ENCODE measurements at regions not wholly inside any gene's neighbourhood (a gene's known extent, or its start where the extent isn't known, plus 50 kb on each side); places are given as distances from the start of the nearest gene placed in this dataset.
"Not testable (repeated sequence)": the region's sequence is repeated elsewhere in the genome, so short reads cannot be mapped to it uniquely, and the experiment has no call there.

DNA sequence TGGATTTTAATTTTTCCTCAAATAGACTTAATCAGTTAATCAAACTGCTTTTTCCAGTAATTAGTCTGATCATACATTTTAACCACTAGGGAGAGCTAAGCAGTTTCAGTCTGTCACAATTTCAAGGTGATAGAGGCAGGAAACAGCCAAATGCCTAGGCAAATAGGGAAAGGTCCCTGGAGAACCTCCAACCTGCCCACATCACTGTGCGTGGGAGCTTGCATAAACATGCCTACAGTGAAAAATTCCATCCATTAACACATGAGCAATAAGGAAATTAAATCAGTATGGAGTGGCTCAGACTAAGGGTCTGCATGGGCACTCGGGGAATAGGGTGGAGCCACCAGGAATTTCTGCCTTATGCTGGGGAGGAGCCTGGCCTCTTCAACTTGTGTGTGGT lies 74.6 kb downstream of the AASDHPPT start:
- DNase-seq (ENCODE audit: low read depth in 4 of 4, low spot score in 3 of 4), result no peak

DNA sequence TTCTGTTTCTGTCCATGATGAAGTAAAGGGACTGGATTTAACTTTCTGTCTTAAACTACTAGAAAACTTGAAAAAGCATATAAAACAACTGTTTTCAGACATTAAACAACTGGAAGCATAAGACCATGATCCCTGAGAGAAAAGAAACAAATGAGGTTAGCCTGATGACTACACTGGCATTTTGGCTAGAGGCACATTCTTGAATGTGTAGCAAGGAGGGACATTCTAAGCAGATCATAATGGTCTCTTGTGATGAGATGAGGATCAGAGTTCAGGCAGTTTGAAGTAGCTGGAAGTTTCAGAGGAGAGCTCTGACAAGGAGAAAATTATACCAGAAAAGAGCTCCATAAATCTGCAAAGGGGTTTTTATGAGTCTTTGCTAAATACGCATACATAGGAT lies 75.4 kb downstream of the AASDHPPT start:
- DNase-seq (ENCODE audit: low read depth in 4 of 4, low spot score in 3 of 4), result no peak

DNA sequence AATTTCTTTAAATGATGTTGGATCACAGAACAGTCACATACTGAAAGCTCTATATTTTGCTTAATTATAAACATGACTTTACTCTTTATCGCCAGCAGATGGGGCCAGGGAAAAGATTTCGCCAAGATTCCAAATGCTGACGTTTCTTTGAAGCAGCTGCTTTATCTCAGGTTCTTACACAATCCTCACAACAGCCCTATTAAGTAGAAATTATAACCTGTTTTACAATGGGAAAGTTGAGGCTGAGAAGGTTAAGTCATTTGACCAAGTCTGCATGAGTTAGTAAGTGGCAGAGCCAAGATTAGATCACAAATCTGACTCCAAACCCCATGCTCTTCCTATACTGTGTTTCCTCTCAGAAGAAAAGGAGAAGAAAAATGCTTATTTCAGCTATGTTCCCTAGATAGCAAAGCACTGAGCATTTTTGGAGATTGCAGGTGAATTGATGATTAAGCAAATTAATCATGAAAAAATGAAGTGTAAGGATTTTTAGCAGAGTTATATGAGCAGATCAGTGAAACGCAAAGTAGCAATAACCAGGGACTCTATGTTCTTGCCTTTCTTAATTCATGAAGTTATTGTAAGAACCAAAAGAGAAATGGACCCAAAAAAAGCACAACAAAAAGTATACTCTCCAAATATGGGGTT lies 79.0 kb downstream of the AASDHPPT start:
- peak; percentile 43 to 55 (median 52) for DNase-seq (ENCODE audit: low read depth in 4 of 4, low spot score in 3 of 4)

DNA sequence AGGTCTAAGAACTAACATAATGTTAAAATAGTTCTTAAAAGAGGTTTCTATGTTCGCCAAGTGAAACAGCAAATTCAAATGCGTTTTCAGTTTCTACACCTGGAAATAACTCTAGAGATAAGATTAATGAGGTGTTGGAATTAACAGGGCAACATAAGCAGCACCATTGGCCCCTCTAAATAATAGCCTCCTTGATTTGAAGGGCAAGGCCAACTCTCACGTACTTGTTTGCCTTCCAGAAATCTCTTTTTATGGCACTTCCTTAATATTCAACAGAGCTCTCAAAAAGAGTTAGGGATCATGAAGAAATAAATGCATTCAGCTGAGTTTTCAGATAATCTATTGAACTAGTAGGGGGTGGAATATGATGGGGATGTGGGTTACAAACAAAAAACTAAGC lies 80.9 kb downstream of the AASDHPPT start:
- no peak for DNase-seq (ENCODE audit: low read depth in 4 of 4, low spot score in 3 of 4)

DNA sequence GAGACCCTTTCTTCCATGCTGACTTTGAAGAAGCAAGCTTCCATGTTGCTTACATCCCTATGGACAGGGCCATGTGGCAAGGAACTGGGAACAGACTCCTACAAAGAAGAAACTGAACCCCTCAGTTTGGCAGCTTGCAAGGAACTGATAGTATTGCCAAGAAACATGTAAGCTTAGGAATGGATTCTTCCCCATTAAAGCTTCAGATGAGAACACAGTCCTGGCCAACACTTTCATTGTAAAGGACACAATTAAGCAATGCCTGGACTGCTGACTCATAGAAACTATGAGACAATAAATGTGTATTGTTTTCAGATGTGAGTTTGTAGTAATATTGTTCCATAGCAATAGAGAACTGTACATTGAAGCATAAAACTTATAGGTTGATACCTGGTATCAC lies 82.4 kb downstream of the AASDHPPT start:
- DNase-seq (ENCODE audit: low read depth in 4 of 4, low spot score in 3 of 4), result no peak

DNA sequence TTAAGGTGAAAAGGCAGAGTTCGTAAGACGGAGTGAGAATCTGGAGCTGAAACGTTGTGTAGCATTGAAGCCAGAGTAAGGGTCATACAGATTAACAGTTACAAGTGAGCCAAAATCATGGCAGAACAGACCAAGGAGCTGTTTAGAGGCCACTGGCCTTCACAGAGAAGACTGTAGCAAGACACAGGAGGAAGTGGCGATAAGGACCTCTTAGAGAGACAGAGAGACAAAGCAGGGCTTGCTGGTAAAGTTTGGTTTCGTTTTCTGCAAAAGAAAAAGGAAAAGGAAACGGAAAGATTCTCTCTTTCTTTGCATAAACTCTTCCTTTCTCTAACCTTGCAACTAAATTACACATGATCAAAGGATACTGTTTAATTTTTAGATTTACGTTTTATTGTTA lies 83.0 kb downstream of the AASDHPPT start:
- no peak for DNase-seq (ENCODE audit: low read depth in 4 of 4, low spot score in 3 of 4)

DNA sequence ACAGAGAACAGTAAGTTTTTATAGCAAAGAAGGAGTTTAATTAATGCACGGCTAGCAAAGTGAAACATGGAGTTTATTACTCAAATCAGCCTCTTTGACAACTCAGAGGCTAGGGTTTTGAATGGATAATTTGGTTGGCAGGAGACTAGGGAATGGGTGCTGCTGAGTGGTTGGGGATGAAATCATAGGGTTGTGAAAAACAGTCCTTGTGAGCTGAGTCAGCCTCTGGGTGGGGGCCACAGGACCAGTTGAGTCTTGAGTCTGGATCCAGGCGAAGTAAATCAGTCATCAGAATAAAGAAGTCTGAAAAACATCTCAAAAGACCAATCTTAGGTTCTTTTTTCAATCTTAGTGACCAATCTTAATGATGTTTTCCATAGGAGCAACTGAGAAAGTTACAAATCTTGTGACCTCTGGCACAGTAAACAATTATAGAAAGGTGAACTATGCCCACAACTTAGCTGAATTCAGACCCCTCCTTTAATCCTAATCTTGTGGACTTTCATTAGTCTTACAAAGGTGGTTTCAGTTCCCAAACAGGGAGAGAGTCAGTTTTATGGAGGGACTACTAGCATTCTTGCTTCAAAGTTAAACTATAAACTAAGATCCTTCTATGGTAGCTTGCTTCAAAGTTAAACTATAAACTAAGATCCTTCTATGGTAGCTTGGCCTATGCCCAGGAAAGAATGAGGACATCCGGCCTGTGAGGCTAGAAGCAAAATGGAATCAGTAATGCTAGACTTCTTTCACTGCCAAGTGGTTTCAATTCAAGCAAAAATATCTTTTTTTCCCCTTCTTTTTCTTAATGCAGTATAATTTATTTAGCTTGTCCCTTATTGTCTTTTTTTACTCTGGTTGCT lies 84.5 kb downstream of the AASDHPPT start:
- DNase-seq (ENCODE audit: low read depth in 4 of 4, low spot score in 3 of 4), result no peak

DNA sequence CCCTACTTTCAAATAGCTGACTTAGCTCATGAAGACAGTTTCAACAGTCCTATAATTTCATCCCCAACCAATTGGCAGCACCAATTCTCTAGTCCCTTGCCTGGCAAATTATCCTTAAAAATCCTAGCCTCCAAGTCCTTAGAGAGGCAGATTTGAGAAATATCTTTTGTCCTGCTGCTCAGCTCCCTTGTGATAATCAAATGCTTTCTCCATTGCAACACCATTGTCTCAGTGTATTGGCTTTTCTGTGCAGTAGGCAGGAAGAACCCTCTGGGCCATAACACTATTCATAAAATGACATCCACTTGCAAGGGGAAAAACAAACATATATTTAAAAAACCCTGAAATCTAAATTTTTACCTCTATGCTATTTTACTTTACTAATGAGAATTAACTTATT lies 89.6 kb downstream of the AASDHPPT start:
- no peak for DNase-seq (ENCODE audit: low read depth in 4 of 4, low spot score in 3 of 4)

DNA sequence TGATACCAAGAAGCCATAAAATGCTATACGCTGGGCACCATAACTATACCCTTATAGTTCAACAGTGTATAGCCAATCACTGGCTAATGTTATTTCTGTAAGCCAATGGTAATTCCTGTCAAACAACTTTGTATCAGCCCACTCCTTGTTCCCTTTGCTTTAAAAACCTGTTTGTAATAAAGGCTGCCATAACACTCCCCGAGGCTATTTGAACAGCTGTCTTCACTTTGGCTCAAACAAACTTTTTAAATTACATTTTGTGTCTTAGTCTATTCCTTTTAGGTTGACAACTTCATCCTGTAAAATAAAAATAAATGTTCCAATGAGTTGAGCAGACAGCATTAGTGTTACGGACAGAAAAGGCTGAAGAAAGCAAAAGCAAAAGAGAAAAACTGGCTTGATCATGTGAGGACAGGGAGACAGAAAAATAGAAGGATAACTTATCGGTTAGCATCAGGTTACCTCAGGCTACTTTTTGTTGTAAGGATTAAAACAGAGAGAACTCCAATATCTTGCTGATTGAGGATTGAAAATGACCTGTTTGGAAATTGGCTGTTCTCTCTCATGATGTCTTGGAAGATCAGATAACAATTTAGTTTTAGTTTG lies 95.0 kb downstream of the AASDHPPT start:
- DNase-seq (ENCODE audit: low read depth in 4 of 4, low spot score in 3 of 4), result no peak

DNA sequence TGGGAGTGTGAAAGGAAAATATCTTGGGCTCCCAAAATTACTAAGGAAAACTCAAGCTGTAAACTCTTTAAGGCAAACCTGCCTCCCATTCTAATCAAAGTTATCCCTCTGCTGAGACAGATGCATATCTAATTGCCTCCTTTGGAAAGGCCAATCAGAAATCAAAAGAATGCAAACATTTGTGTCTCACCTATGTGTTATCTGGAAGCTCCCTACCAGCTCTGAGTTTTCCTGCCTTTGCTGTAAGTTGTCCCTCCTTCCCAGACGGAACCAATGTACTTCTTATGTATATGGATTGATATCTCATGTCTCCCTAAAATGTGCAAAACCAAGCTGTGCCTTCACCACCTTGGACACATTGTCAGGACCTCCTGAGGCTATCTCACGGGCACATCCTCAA lies 95.8 kb downstream of the AASDHPPT start:
- no peak for DNase-seq (ENCODE audit: low read depth in 4 of 4, low spot score in 3 of 4)

DNA sequence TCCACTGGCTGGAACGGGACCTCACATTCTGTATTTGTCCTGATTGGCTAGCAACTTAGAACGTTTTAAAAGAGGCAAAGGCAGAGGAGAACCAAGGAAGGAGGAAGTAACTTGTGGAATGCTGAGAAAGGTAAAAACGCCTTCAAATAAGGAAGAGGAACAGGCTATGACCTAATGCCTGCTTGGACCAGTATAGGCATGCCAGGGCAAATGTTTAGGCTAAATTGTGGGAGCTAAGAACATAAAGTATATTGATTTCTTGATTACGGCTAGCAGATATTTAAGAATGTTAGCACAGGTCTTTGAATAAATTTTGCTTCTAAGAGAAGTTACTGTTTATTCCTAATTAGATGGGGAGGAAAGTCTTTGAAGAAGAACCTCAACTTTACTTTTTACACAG lies 96.5 kb downstream of the AASDHPPT start:
- DNase-seq (ENCODE audit: low read depth in 4 of 4, low spot score in 3 of 4), result not testable (repeated sequence)

DNA sequence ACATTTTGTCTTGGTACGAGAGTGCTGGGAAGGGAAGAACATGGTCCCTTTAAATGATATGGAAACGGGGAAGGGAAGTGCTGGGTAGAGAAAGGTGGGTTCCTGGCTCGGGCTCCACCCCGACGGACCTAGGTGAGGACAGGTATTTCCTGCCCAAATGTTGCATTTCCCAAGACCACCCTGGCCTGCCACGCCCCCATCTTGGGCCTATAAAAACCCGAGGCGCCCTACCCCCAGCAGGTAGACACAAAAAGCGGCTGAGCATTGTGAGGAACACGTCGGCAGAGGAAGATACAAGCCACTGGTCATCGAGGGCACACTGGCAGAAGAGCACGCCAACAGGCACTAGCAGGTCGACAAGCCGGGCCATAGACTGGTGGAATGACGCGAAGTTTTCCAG lies 99.4 kb downstream of the AASDHPPT start:
- no peak for DNase-seq (ENCODE audit: low read depth in 4 of 4, low spot score in 3 of 4)

DNA sequence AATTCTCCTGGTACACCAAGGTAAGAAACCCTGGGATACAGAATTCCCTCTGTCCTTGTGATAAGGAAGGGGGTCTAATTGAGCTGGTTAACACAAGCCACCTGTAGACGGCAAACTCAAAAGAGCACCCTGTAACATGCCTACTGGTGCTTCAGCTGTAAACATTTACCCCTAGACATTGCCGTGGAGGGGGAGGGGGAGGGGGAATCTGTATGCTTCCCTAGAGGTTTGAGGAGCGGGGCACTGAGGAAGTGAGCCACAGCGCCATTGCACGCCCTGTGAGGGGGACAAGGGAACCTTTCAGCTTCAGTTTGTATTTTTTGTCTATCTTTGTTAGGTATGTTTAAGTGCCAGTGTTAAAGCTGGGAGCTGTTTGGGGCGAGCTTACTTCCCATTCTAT lies 99.8 kb downstream of the AASDHPPT start:
- no peak for DNase-seq (ENCODE audit: low read depth in 4 of 4, low spot score in 3 of 4)

DNA sequence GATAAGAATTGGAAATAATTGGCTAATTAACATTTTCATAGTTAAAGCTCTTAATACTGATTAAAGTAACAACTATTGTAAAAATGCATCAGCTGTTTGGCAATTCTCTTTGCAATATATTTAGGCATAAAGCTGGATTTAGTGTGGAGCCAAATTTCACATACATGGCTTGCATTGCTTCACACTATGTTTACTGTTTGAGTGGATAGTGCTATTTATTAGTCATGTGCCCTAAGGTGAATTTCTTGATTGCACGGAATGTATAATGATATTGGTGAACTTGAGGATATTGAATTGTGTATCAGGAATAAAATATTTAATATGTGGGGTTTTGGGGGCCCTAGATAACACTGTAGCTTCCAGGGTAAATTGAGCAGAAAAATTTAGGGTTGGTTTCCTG lies 100.9 kb downstream of the AASDHPPT start:
- no peak for DNase-seq (ENCODE audit: low read depth in 4 of 4, low spot score in 3 of 4)

DNA sequence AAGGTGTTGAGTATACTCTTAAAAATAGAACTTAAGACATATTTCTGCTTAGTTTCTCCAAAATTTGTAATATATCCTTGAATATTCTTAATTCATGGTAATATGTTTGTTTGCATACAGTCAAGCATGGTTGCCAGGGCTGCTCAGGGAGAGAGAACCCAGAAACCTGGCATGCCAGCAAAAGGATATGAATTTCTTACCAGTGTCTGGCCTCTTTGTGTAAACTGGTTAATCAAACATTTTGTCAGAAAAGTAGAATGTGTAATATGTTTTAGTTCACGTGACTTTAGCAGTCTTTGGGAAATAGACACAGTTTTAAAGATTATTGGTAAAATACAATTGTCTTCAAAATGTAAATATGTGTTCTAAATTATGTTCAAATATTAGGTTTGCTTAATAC lies 101.6 kb downstream of the AASDHPPT start:
- no peak for DNase-seq (ENCODE audit: low read depth in 4 of 4, low spot score in 3 of 4)

DNA sequence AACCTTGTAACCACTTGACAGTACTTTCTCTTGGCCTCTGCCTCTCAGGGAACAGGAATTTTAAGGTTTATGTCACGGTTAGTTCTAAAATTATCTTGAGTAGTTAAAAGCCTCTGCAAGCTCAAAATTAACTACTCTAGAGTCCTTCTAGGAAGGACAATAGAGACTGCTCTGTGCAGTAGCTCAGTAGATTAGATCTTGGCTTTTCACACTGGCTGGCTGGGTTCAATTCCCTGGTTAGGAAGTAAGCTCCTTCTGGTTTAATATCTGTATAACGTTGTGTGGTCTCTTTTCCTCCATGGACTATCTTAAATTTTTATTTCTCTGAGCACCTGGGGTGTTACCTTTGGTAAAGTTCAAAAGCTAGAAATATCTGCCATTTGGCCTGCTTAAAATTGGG lies 109.2 kb downstream of the AASDHPPT start:
- no peak for DNase-seq (ENCODE audit: low read depth in 4 of 4, low spot score in 3 of 4)

DNA sequence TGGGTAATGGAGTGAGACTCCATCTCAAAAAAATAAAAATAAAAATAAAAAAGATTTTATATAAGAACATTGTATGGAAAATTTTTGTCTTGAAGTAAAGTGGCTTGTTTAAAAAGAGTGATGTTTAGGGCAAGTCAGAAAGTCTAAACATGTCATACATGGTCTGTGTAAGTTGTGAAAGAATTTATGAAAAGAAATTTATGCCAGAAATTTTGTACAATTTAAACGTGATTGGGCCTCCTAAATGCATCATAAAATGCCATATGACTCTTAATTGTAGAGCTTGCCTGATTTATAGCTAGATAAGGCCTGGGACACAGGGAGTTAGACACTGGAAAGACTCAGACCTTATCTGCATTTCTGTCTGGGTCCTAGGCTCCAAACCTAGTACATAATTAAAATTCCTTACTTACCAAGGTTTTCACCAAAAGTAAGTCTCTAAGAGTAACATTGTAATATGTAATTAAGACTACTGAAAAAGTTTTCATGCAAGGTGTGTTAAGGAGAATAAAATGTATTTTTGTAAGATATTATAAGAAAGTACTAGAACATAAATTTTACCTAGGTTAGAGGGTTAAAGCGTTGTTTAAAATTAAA lies 110.5 kb downstream of the AASDHPPT start:
- DNase-seq (ENCODE audit: low read depth in 4 of 4, low spot score in 3 of 4), result no peak

DNA sequence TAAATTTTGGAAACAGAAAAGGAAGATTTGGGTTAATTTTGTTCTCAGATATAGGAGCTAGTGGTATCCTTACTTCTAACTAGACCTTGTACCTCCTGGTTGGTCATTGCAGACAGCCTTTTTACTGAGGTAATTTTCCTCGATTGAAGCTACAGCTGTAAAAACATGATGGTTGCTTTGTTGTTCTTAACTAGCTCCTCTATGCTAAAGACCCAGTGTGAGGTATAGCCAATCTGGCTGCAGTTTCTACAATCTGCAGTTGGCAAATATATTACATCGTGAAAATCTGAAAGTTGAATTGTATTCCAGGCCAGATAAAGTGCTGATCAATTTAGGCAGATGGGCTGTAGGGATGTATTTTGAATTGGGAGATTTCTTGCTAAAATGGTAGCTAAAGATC lies 116.5 kb downstream of the AASDHPPT start:
- no peak for DNase-seq (ENCODE audit: low read depth in 4 of 4, low spot score in 3 of 4)

DNA sequence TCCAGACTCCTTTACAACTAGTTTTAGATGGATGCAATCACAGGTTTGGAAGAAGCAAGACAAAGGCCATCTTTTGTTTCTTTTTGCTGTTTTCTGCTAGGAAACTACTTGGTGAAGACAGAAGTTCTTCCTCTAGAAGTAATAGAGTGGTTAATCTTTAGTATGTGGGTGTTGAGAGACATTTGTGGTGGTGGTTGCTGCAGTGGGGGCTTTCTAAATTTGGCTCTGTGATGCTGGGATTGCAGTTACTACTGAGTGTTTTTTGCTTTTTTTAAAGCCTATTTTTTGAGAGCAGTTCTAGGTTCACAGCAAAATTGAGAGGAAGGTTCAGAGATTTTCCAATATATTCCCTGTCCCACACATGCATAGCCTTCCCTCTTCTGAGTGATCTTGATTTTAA lies 120.0 kb downstream of the AASDHPPT start:
- DNase-seq (ENCODE audit: low read depth in 4 of 4, low spot score in 3 of 4), result no peak

DNA sequence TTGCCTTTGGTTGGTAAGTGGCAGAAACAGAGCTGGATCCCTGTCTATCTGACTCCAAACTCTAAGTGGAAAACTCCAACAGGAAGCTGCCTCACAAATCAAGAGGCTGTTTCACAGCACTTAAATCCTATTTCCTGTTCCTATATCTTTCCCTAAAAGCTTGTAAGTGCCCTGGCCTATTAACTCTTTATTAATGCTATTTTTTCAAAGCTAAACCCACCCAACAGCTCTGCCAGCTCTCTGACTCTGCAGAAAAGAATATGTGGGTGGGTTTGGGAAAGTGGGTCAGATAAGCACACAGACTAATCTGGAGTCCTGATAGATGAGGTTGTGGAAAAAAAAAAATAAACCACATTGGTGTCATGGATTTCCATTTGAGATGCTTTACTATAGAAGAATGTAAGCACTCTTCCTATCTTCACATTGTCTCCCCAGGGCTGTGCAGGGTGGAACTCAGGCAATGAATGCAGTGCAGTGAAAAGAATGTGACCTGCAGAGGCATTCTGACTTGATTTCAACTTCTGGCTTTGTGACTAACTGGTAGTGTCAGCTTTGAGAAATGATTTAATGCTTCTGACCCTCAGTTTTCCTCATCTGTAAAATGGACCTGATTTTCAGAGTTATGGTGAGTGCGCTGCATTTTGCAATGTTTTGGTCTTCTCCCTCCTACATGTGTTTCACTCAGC lies 125.6 kb downstream of the AASDHPPT start:
- no peak for DNase-seq (ENCODE audit: low read depth in 4 of 4, low spot score in 3 of 4)

DNA sequence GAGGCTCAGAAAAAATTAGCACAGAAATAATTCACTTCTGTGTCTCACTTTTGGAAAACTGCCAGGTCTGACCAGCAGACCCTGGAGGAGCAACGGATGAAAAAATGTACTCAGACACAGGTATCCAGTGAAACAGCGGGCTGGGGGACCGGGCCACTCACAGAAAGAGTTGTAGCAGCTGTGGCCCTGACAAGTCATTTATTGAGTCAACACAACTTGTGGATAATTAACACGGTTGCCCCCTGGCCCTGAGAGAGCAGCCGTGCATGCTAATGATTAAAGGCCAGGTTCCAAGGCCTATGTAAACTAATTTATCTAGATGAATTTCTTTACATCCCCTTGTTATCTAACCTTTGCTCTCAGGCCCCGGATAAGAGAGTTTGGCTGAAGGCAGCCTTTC lies 131.3 kb downstream of the AASDHPPT start:
- peak; percentile 33 to 42 (median 38) for DNase-seq (ENCODE audit: low read depth in 4 of 4, low spot score in 3 of 4)

Measured in left renal pelvis (tissue), 4 donors.